H9 (cell line): ENCODE measurements at regions not wholly inside any gene's neighbourhood (a gene's known extent, or its start where the extent isn't known, plus 50 kb on each side); places are given as distances from the start of the nearest gene placed in this dataset.

Experiments used
- DNase-seq: peaks from one replicate; pipeline ENCODE4 v3.0.0-alpha.2; 2017
- H2AFZ ChIP-seq: one replicate; pipeline ENCODE4 v1.6.1; 2013; ENCODE audit warnings: mild to moderate bottlenecking, low read length, control low read depth, moderate library complexity
- H2AK5ac ChIP-seq: 2 replicates; pipeline ENCODE4 v1.6.1; 2013; ENCODE audit warnings: low read length, control low read depth, mixed read lengths; ENCODE audit not compliant: insufficient read length
- H2BK120ac ChIP-seq: one replicate; pipeline ENCODE4 v1.6.1; 2013; ENCODE audit warnings: low read depth, mild to moderate bottlenecking, low read length, control low read depth, inconsistent platforms; ENCODE audit not compliant: poor library complexity, severe bottlenecking
- H2BK12ac ChIP-seq: 2 replicates; pipeline ENCODE4 v1.6.1; 2013; ENCODE audit warnings: low read length, control low read depth, mixed read lengths, low read depth; ENCODE audit not compliant: insufficient read length
- H2BK15ac ChIP-seq: 2 replicates; pipeline ENCODE4 v1.6.1; 2013; ENCODE audit warnings: low read depth, low read length, control low read depth
- H2BK20ac ChIP-seq: one replicate; pipeline ENCODE4 v1.6.1; 2013; ENCODE audit warnings: low read depth, mild to moderate bottlenecking, low read length, control low read depth, inconsistent platforms; ENCODE audit not compliant: poor library complexity, severe bottlenecking
- H2BK5ac ChIP-seq: 2 replicates; pipeline ENCODE4 v1.6.1; 2013; ENCODE audit warnings: low read length, control low read depth, mixed read lengths; ENCODE audit not compliant: insufficient read length
- H3K14ac ChIP-seq: 2 replicates; pipeline ENCODE4 v1.6.1; 2013; ENCODE audit warnings: low read length, control low read depth; ENCODE audit not compliant: insufficient read depth
- H3K18ac ChIP-seq: 2 replicates; pipeline ENCODE4 v1.6.1; 2013; ENCODE audit warnings: low read depth, mild to moderate bottlenecking, mixed read lengths, low read length, control low read depth; ENCODE audit not compliant: insufficient read length
- H3K23ac ChIP-seq: 2 replicates; pipeline ENCODE4 v1.6.1; 2013; ENCODE audit warnings: low read length, control low read depth, mixed read lengths, low read depth; ENCODE audit not compliant: insufficient read length
- H3K23me2 ChIP-seq: 2 replicates; pipeline ENCODE4 v1.6.1; 2013; ENCODE audit warnings: low read depth, mild to moderate bottlenecking, mixed read lengths, low read length, control low read depth; ENCODE audit not compliant: insufficient read length, poor library complexity, severe bottlenecking
- H3K27ac ChIP-seq: 2 replicates; pipeline ENCODE4 v1.5.1; 2013; ENCODE audit warnings: low read length, control low read depth, mixed read lengths, low read depth; ENCODE audit not compliant: insufficient read length
- H3K27me3 ChIP-seq: 2 replicates; pipeline ENCODE4 v1.6.1; 2013; ENCODE audit warnings: low read length, control low read depth, inconsistent platforms; ENCODE audit not compliant: insufficient read depth
- H3K4ac ChIP-seq: 2 replicates; pipeline ENCODE4 v1.6.1; 2013; ENCODE audit warnings: low read depth, mild to moderate bottlenecking, control low read depth, inconsistent platforms, low read length, moderate library complexity
- H3K4me1 ChIP-seq: 2 replicates; pipeline ENCODE4 v1.6.1; 2013; ENCODE audit warnings: low read length, control low read depth, inconsistent platforms; ENCODE audit not compliant: insufficient read depth
- H3K4me2 ChIP-seq: 2 replicates; pipeline ENCODE4 v1.6.1; 2013; ENCODE audit warnings: low read length, control low read depth, mixed read lengths; ENCODE audit not compliant: insufficient read length, insufficient read depth
- H3K56ac ChIP-seq: 2 replicates; pipeline ENCODE4 v1.6.1; 2013; ENCODE audit warnings: low read depth, mild to moderate bottlenecking, mixed read lengths, low read length, control low read depth; ENCODE audit not compliant: insufficient read length
- H3K79me1 ChIP-seq: 2 replicates; pipeline ENCODE4 v1.6.1; 2013; ENCODE audit warnings: low read depth, mild to moderate bottlenecking, moderate library complexity, low read length, control low read depth, inconsistent platforms; ENCODE audit not compliant: insufficient read depth, poor library complexity, severe bottlenecking
- H3K79me2 ChIP-seq: 2 replicates; pipeline ENCODE4 v1.6.1; 2013; ENCODE audit warnings: low read length, control low read depth, inconsistent platforms; ENCODE audit not compliant: insufficient read depth
- H3K9ac ChIP-seq: 2 replicates; pipeline ENCODE4 v1.6.1; 2013; ENCODE audit warnings: low read length, control low read depth, mixed read lengths; ENCODE audit not compliant: insufficient read length; ENCODE audit errors: extremely low read depth
- H3K9me3 ChIP-seq: one replicate; pipeline ENCODE4 v1.6.1; 2013; ENCODE audit warnings: low read depth, low read length, inconsistent platforms; ENCODE audit not compliant: control insufficient read depth
- H3T11ph ChIP-seq: one replicate; pipeline ENCODE4 v1.6.1; 2013; ENCODE audit warnings: mild to moderate bottlenecking, low read length, control low read depth, inconsistent platforms
- H4K20me1 ChIP-seq: one replicate; pipeline ENCODE4 v1.6.1; 2013; ENCODE audit not compliant: control insufficient read depth, insufficient read length, insufficient read depth
- H4K5ac ChIP-seq: 2 replicates; pipeline ENCODE4 v1.6.1; 2013; ENCODE audit warnings: low read depth, mild to moderate bottlenecking, mixed read lengths, low read length, control low read depth; ENCODE audit not compliant: insufficient read length
- H4K8ac ChIP-seq: replicated peaks from 2 replicates; pipeline ENCODE4 v1.6.1; 2013; ENCODE audit warnings: low read length, control low read depth, mixed read lengths, low read depth; ENCODE audit not compliant: insufficient read length
- H4K91ac ChIP-seq: 2 replicates; pipeline ENCODE4 v1.6.1; 2013; ENCODE audit warnings: low read depth, mild to moderate bottlenecking, moderate library complexity, mixed read lengths, low read length, control low read depth; ENCODE audit not compliant: insufficient read length
- H3K27ac Mint-ChIP-seq, 3 experiments: 2 replicates in 2 of 3; 3 replicates in 1 of 3; pipeline ENCODE4 v1.8.0; 2020 to 2021; ENCODE audit warnings: mixed read lengths in 3 of 3, mild to moderate bottlenecking in 1 of 3, moderate library complexity in 1 of 3
- H3K27me3 Mint-ChIP-seq: 2 replicates; pipeline ENCODE4 v1.8.0; 2021; ENCODE audit warnings: low read depth, mild to moderate bottlenecking, moderate library complexity, mixed read lengths
- H3K36me3 Mint-ChIP-seq, 3 experiments: 2 replicates in 2 of 3; 3 replicates in 1 of 3; pipeline ENCODE4 v1.8.0; 2020 to 2021; ENCODE audit warnings: low read depth in 3 of 3, mixed read lengths in 3 of 3; ENCODE audit not compliant: insufficient read depth in 1 of 3
- H3K4me1 Mint-ChIP-seq, 2 experiments: 2 replicates each; pipeline ENCODE4 v1.8.0; 2020; ENCODE audit warnings: mixed read lengths in 2 of 2
- H3K4me3 Mint-ChIP-seq, 2 experiments: 2 replicates in 1 of 2; 3 replicates in 1 of 2; pipeline ENCODE4 v1.8.0; 2020 to 2021; ENCODE audit warnings: mild to moderate bottlenecking in 2 of 2, mixed read lengths in 2 of 2, moderate library complexity in 1 of 2
- H3K9me3 Mint-ChIP-seq, 2 experiments: 2 replicates in 1 of 2; 3 replicates in 1 of 2; pipeline ENCODE4 v1.8.0; 2020; ENCODE audit warnings: mild to moderate bottlenecking in 2 of 2, mixed read lengths in 2 of 2, moderate library complexity in 1 of 2
- CTCF ChIP-seq: fragments of 200-600 bp; sonication (generic); conservative IDR thresholded peaks from 3 replicates; pipeline ENCODE4 v1.8.0; 2021; ENCODE audit warnings: antibody characterized with exemption, mild to moderate bottlenecking
- WGBS: extraction: QIAGEN DNeasy Blood & Tissue Kit; methylation state at CpG from one replicate; pipeline ENCODE4 v1.1.7; 2013; ENCODE audit warnings: missing lambda C conversion rate, low lambda C conversion rate, mixed read lengths; ENCODE audit not compliant: insufficient read length; ENCODE audit errors: extremely low coverage; 5-methylcytosine and 5-hydroxymethylcytosine counted together

DNA sequence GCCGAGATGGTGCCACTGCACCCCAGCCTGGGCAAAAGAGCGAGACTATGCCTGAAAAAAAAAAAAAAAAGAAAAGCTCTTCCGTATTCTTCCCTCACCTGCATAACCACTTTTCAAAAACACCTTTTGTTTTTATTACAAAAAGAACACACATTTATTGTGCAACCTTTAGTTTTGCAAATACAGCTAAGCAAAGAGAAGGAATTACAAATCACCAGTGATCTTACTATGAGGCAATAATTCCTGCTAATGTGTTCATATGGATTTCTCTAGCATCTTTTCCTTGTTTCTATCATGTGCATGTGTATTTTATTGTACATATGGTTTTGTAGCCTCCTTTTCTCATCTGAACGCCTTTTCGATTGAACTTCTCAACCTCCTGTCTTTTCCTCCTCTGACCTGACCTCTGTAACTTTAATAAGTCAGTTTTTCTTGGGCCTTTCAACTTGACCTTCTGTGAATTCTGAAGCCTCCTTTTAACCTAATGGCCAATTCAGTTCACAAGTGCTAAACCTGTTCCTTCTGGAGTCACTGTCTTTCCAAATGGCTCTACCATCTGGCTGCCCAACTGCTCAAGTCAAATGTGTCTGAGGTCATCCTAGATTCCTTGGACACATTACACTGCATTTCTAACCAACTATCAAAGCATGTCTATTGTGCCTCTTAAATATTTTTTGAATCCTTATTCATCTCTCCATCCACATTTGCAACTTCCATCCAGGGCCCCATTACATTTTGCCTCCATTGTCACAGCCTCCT lies 59.1 kb upstream of the DAPL1 start:
- H3K4ac ChIP-seq: no peak overlapping the region
- no peak overlapping the region for H2BK120ac ChIP-seq
- Mint-ChIP-seq H3K36me3 (no peaks in the 10 kb centered on the region), H3K4me1 (peaks cover 0 to 4% of the 10 kb centered on the region in 2 experiments; a peak in 3 of 4 replicates), H3K9me3 (no peaks in the 10 kb centered on the region), H3K27ac (no peak overlapping the region), H3K27me3 (no peaks in the 10 kb centered on the region), H3K4me3 (no peak overlapping the region)
- no CpG with 5 or more reads among the region's 5 CpGs for WGBS
- no peaks in the 10 kb centered on the region for H3K9me3 ChIP-seq
- no peak overlapping the region for H2BK5ac ChIP-seq
- no peak overlapping the region for H3K18ac ChIP-seq
- H3K27ac ChIP-seq: no peak overlapping the region
- H2BK15ac ChIP-seq: no peak overlapping the region
- no peak overlapping the region for H4K8ac ChIP-seq
- no peak overlapping the region for H2AFZ ChIP-seq
- H3K27me3 ChIP-seq: no peaks in the 10 kb centered on the region
- no peak overlapping the region for H3T11ph ChIP-seq
- H2BK12ac ChIP-seq: no peak overlapping the region
- H3K4me1 ChIP-seq: no peaks in the 10 kb centered on the region
- no peaks in the 10 kb centered on the region for H3K23me2 ChIP-seq
- H3K14ac ChIP-seq: no peak overlapping the region
- H4K91ac ChIP-seq: no peak overlapping the region
- no peak for DNase-seq
- no peak overlapping the region for H3K23ac ChIP-seq
- no peaks in the 10 kb centered on the region for H3K79me2 ChIP-seq
- no peaks in the 10 kb centered on the region for H4K20me1 ChIP-seq
- no peak overlapping the region for H3K4me2 ChIP-seq
- no peak overlapping the region for H2AK5ac ChIP-seq
- no peaks in the 10 kb centered on the region for H3K79me1 ChIP-seq
- no peak overlapping the region for H4K5ac ChIP-seq
- no peak overlapping the region for H3K56ac ChIP-seq
- H2BK20ac ChIP-seq: no peak overlapping the region
- TF ChIP-seq CTCF: no peak
- no peak overlapping the region for H3K9ac ChIP-seq
